Natural killer cell (primary cell): ENCODE measurements at regions not wholly inside any gene's neighbourhood (a gene's known extent, or its start where the extent isn't known, plus 50 kb on each side); places are given as distances from the start of the nearest gene placed in this dataset.

Experiments used
- ATAC-seq, 3 donors: fragments of 150-1000 bp in 2 of 3; fragments of 200-7000 bp in 1 of 3; cut with Tn5 transposase; 1 replicate in 1 of 3; 2 replicates in 2 of 3; pipeline ENCODE4 v1.10.0; 2021; ENCODE audit warnings: mild to moderate bottlenecking in 2 of 3, moderate library complexity in 2 of 3
- DNase-seq, 2 donors: peaks; one replicate each; pipeline versions ENCODE4 v3.0.0 to v3.0.0-alpha.2; 2013 to 2021; ENCODE audit warnings: mixed read lengths in 1 of 2
- H3K27ac ChIP-seq: one replicate; pipeline ENCODE4 v1.5.1; 2013; ENCODE audit warnings: mild to moderate bottlenecking, low read length
- H3K27me3 ChIP-seq: one replicate; pipeline ENCODE4 v1.6.1; 2013; ENCODE audit warnings: low read length; ENCODE audit not compliant: control insufficient read depth, insufficient read depth
- H3K36me3 ChIP-seq: one replicate; pipeline ENCODE4 v1.6.1; 2013; ENCODE audit warnings: low read length; ENCODE audit not compliant: control insufficient read depth, insufficient read depth
- H3K4me1 ChIP-seq: one replicate; pipeline ENCODE4 v1.6.1; 2013; ENCODE audit warnings: low read length; ENCODE audit not compliant: control insufficient read depth, insufficient read depth
- H3K4me3 ChIP-seq: one replicate; pipeline ENCODE4 v1.5.1; 2013; ENCODE audit warnings: low read length
- H3K9me3 ChIP-seq: one replicate; pipeline ENCODE4 v1.6.1; 2013; ENCODE audit warnings: low read length; ENCODE audit not compliant: control insufficient read depth, insufficient read depth
- H3K27ac Mint-ChIP-seq, 2 donors: one replicate each; pipeline ENCODE4 v1.8.0; 2022; ENCODE audit warnings: mild to moderate bottlenecking in 2 of 2, mixed read lengths in 2 of 2, moderate library complexity in 1 of 2
- H3K27me3 Mint-ChIP-seq, 2 donors: one replicate each; pipeline ENCODE4 v1.8.0; 2022; ENCODE audit warnings: low read depth in 2 of 2, mixed read lengths in 2 of 2
- H3K36me3 Mint-ChIP-seq: one replicate; pipeline ENCODE4 v1.8.0; 2022; ENCODE audit warnings: mixed read lengths
- H3K4me1 Mint-ChIP-seq, 2 donors: one replicate each; pipeline ENCODE4 v1.8.0; 2022; ENCODE audit warnings: mixed read lengths in 2 of 2
- H3K4me3 Mint-ChIP-seq: one replicate; pipeline ENCODE4 v1.8.0; 2022; ENCODE audit warnings: mild to moderate bottlenecking, moderate library complexity, mixed read lengths
- H3K9me3 Mint-ChIP-seq, 2 donors: one replicate each; pipeline ENCODE4 v1.8.0; 2022; ENCODE audit warnings: mixed read lengths in 2 of 2
- CTCF ChIP-seq: fragments of 200-600 bp; IDR thresholded peaks from one replicate; pipeline ENCODE4 v1.8.0; 2022; ENCODE audit warnings: antibody characterized with exemption
- WGBS: methylation state at CpG from one replicate; pipeline ENCODE4 v1.1.7; 2013; ENCODE audit warnings: missing lambda C conversion rate; ENCODE audit not compliant: insufficient coverage; 5-methylcytosine and 5-hydroxymethylcytosine counted together
- intact Hi-C: fragments of 100-400 bp; cut with micrococcal nuclease; formaldehyde crosslinking; loops from one replicate; pipeline ENCODE4 v1.14.2; 2022

GRCh38 chrX:13239272-13239671 lies 80.6 kb downstream of the ATXN3L start:
- DNase-seq (no peak), ATAC-seq (no peak)
- intact Hi-C loops, result no loop called here
- no peak overlapping the region for H3K27ac Mint-ChIP-seq
- Histone ChIP-seq H3K36me3 (no peaks in the 10 kb centered on the region), H3K4me3 (no peak overlapping the region), H3K9me3 (no peaks in the 10 kb centered on the region), H3K4me1 (no peaks in the 10 kb centered on the region), H3K27ac (no peak overlapping the region), H3K27me3 (no peaks in the 10 kb centered on the region)
- no peaks in the 10 kb centered on the region for H3K9me3 Mint-ChIP-seq
- no peak overlapping the region for H3K4me3 Mint-ChIP-seq
- no peak for TF ChIP-seq CTCF
- 76% methylated on average over 3 of the region's 5 CpGs for WGBS
- no peaks in the 10 kb centered on the region for H3K36me3 Mint-ChIP-seq
- H3K27me3 Mint-ChIP-seq, result peaks cover 3 to 62% of the 10 kb centered on the region in 2 donors
- H3K4me1 Mint-ChIP-seq, result no peaks in the 10 kb centered on the region

- Histone ChIP-seq H3K27me3 (no peaks in the 10 kb centered on the region), H3K9me3 (no peaks in the 10 kb centered on the region), H3K27ac (no peak overlapping the region), H3K4me1 (no peaks in the 10 kb centered on the region), H3K36me3 (no peaks in the 10 kb centered on the region), H3K4me3 (no peak overlapping the region)
- Mint-ChIP-seq H3K36me3 (no peaks in the 10 kb centered on the region), H3K27me3 (peaks cover 3 to 60% of the 10 kb centered on the region in 2 donors), H3K4me3 (no peak overlapping the region), H3K4me1 (no peaks in the 10 kb centered on the region), H3K9me3 (no peaks in the 10 kb centered on the region), H3K27ac (no peak overlapping the region)
- no peak for ATAC-seq
- 60% methylated on average over 1 of the region's 1 CpG for WGBS
- TF ChIP-seq CTCF, result no peak
- intact Hi-C loops, result no loop called here
- DNase-seq, result no peak
Observed at GRCh38 chrX:13235930-13236329, 83.9 kb downstream of the ATXN3L start.

- no peak for TF ChIP-seq CTCF
- intact Hi-C loops, result no loop called here
- Mint-ChIP-seq H3K4me3 (no peak overlapping the region), H3K27ac (no peak overlapping the region), H3K36me3 (no peaks in the 10 kb centered on the region), H3K27me3 (peaks cover 0 to 29% of the 10 kb centered on the region in 2 donors), H3K9me3 (no peaks in the 10 kb centered on the region), H3K4me1 (no peaks in the 10 kb centered on the region)
- DNase-seq (no peak), ATAC-seq (no peak)
- Histone ChIP-seq H3K27me3 (no peaks in the 10 kb centered on the region), H3K4me3 (no peak overlapping the region), H3K9me3 (no peaks in the 10 kb centered on the region), H3K27ac (no peak overlapping the region), H3K36me3 (no peaks in the 10 kb centered on the region), H3K4me1 (no peaks in the 10 kb centered on the region)
Observed at GRCh38 chrX:13232484-13232883, 87.4 kb downstream of the ATXN3L start.

GRCh38 chrX:13226214-13226613 lies 93.6 kb downstream of the ATXN3L start:
- DNase-seq (no peak), ATAC-seq (no peak)
- H3K9me3 ChIP-seq, result no peaks in the 10 kb centered on the region
- H3K36me3 Mint-ChIP-seq, result no peaks in the 10 kb centered on the region
- H3K4me1 ChIP-seq, result no peaks in the 10 kb centered on the region
- TF ChIP-seq CTCF, result no peak
- no peak overlapping the region for H3K4me3 ChIP-seq
- H3K9me3 Mint-ChIP-seq, result peaks cover 0 to 2% of the 10 kb centered on the region in 2 donors
- H3K4me1 Mint-ChIP-seq, result no peaks in the 10 kb centered on the region
- no peak overlapping the region for H3K27ac Mint-ChIP-seq
- peaks cover 3 to 39% of the 10 kb centered on the region in 2 donors for H3K27me3 Mint-ChIP-seq
- H3K27me3 ChIP-seq, result no peaks in the 10 kb centered on the region
- H3K4me3 Mint-ChIP-seq, result no peak overlapping the region
- H3K27ac ChIP-seq, result no peak overlapping the region
- H3K36me3 ChIP-seq, result no peaks in the 10 kb centered on the region
- intact Hi-C loops, result no loop called here
